ENCODE measurements at regions not wholly inside any gene's neighbourhood (a gene's known extent, or its start where the extent isn't known, plus 50 kb on each side); places are given as distances from the start of the nearest gene placed in this dataset.

DNA sequence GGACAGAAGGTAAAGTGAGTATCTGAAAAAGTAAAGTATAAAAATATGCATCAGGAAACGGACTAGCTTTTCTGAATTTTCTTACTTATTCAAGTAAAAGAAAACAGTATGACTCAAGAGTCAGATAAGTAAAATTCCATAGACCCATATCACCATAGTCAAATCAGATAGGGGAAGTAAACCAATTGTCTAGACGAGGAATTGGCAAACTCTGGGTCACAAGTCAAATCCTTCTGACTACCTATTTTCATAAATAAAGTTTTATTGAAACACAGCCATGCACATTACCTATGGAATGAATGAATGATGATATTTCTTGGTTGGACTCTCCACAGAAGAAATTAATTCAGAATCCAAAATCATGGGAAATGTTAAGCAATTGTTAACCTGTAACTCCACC is 59.1 kb upstream of the TMC1 start:
- TF ChIP-seq, protein P1, sequence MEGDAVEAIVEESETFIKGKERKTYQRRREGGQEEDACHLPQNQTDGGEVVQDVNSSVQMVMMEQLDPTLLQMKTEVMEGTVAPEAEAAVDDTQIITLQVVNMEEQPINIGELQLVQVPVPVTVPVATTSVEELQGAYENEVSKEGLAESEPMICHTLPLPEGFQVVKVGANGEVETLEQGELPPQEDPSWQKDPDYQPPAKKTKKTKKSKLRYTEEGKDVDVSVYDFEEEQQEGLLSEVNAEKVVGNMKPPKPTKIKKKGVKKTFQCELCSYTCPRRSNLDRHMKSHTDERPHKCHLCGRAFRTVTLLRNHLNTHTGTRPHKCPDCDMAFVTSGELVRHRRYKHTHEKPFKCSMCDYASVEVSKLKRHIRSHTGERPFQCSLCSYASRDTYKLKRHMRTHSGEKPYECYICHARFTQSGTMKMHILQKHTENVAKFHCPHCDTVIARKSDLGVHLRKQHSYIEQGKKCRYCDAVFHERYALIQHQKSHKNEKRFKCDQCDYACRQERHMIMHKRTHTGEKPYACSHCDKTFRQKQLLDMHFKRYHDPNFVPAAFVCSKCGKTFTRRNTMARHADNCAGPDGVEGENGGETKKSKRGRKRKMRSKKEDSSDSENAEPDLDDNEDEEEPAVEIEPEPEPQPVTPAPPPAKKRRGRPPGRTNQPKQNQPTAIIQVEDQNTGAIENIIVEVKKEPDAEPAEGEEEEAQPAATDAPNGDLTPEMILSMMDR (conservative IDR thresholded peaks at IDR 0.05; ENCODE audit: low read depth, low read length): no peak
- TF ChIP-seq EZH2 (IDR thresholded peaks at IDR 0.05; ENCODE audit: low read length, unreplicated experiment): no peak
- no peak for TF ChIP-seq EZH2phosphoT487 (IDR thresholded peaks at IDR 0.05; ENCODE audit: borderline replicate concordance, low read length)

Measured in PC-3 (cell line).